ENCODE measurements at regions not wholly inside any gene's neighbourhood (a gene's known extent, or its start where the extent isn't known, plus 50 kb on each side); places are given as distances from the start of the nearest gene placed in this dataset.
A peak's percentile ranks its signal among the peaks of the same experiment; 100 is the strongest.

- no peak for DNase-seq
Measured at GRCh38 chr19:30774252-30774766, 402.1 kb downstream of the ZNF536 start.

GRCh38 chr19:30762651-30763050 lies 390.5 kb downstream of the ZNF536 start:
- no peak for DNase-seq

- no peak for DNase-seq
Measured at GRCh38 chr19:30760014-30760413, 387.8 kb downstream of the ZNF536 start.

- no peak for DNase-seq
Measured at GRCh38 chr19:30757837-30758617, 385.8 kb downstream of the ZNF536 start.

GRCh38 chr19:30757104-30757836 lies 385.1 kb downstream of the ZNF536 start:
- DNase-seq = no peak

- DNase-seq = no peak
Measured at GRCh38 chr19:30755581-30755980, 383.4 kb downstream of the ZNF536 start.

- no peak for DNase-seq
Measured at GRCh38 chr19:30754162-30754561, 382.0 kb downstream of the ZNF536 start.

GRCh38 chr19:30752876-30753275 lies 380.7 kb downstream of the ZNF536 start:
- DNase-seq = no peak

GRCh38 chr19:30752201-30752600 lies 380.0 kb downstream of the ZNF536 start:
- DNase-seq = no peak

- no peak for DNase-seq
Measured at GRCh38 chr19:30745476-30745985, 373.3 kb downstream of the ZNF536 start.

- no peak for DNase-seq
Measured at GRCh38 chr19:30744741-30745475, 372.7 kb downstream of the ZNF536 start.

GRCh38 chr19:30743702-30744101 lies 371.5 kb downstream of the ZNF536 start:
- DNase-seq = no peak

- DNase-seq = no peak
Measured at GRCh38 chr19:30743011-30743410, 370.8 kb downstream of the ZNF536 start.

GRCh38 chr19:30742406-30742938 lies 370.3 kb downstream of the ZNF536 start:
- no peak for DNase-seq

- DNase-seq = no peak
Measured at GRCh38 chr19:30741566-30741965, 369.4 kb downstream of the ZNF536 start.

- peak; percentile 65 for DNase-seq
Measured at GRCh38 chr19:30739394-30739793, 367.2 kb downstream of the ZNF536 start.

- DNase-seq = no peak
Measured at GRCh38 chr19:30738047-30738446, 365.9 kb downstream of the ZNF536 start.

- no peak for DNase-seq
Measured at GRCh38 chr19:30734669-30735068, 362.5 kb downstream of the ZNF536 start.

- peak; percentile 53 for DNase-seq
Measured at GRCh38 chr19:30733826-30734550, 361.8 kb downstream of the ZNF536 start.

GRCh38 chr19:30731591-30731990 lies 359.4 kb downstream of the ZNF536 start:
- DNase-seq = no peak

GRCh38 chr19:30729451-30729850 lies 357.3 kb downstream of the ZNF536 start:
- DNase-seq = no peak

GRCh38 chr19:30722761-30723160 lies 350.6 kb downstream of the ZNF536 start:
- no peak for DNase-seq

All from femur (tissue), 1 donor.